Inflammatory macrophage (primary cell): ENCODE measurements at regions not wholly inside any gene's neighbourhood (a gene's known extent, or its start where the extent isn't known, plus 50 kb on each side); places are given as distances from the start of the nearest gene placed in this dataset.
"Not testable (repeated sequence)": the region's sequence is repeated elsewhere in the genome, so short reads cannot be mapped to it uniquely, and the experiment has no call there.

Source experiments
- DNase-seq, 2 donors: peaks; one replicate each; pipeline ENCODE4 v3.0.0-alpha.2; 2020 to 2022

GRCh38 chr20:40634891-40635290 lies 54.1 kb downstream of the MAFB start:
- DNase-seq = no peak

DNA sequence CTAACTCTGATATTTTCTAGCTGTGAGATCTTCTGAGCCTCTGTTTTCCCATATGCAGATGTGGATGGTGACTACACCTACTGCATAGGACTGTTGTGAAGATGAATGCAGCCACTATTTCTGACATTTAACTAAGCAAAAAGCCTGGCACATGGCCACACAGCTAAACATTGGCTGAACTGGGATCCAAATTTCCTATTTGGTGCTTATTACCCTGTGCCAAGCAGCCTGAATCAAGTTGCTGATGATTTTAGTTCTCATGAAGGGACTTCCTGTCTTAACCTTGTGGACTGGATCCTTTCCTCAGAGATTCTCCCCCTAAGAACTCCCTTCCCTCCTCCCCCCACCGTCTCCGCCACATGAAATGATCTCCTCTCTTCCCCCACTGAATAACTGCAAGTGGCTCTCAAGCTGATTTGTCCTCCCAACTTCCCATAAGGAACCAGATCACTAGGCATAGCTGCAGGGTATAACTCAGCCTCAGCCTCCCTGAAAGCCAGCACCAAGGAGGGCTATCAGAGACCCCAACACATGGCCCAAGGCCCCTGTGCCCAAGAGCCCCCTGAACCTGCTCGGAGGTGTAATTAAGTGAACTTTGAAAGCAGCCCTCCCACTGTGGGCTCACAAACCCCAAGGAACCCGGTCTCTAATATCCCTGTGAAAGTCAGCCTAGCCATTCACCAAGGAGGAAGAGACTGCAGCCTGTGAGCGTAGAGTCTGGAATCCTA lies 55.7 kb downstream of the MAFB start:
- no peak for DNase-seq

DNA sequence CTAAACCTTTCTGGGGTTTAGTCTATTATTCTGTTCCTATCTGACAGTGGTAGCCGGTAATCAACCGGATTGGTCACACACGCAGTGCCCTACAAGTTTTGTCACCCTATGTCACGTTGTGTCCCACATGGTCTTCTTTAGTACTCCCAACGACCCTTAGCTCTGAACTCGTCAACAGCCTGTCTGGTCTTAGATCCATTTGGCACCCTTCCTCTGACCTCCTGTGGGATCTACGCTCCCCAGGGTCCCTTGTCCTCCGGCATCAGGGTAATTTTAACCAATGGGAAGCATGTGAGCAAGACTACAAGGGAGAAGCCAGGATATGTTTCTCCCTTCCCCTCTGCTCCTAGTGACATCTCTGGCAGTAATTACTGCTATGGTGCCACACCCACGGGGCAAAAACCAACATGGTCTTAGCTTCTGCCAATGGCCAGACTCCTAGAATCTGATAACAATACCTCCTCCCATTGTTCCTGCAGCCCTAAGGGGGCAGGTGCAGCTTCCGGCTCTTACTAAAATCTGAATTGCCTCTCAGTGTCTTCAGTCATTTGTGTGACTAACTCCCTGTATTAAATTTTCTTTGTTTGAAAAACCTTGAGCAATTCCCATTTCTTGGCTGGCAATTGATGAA lies 56.6 kb downstream of the MAFB start:
- no peak for DNase-seq

- DNase-seq = no peak
These were observed 57.9 kb downstream of the MAFB start for GRCh38 chr20:40631119-40631631.

- DNase-seq = peak in 1 of 2 donors; percentile 19
These were observed 58.3 kb downstream of the MAFB start for GRCh38 chr20:40630713-40631112.

DNA sequence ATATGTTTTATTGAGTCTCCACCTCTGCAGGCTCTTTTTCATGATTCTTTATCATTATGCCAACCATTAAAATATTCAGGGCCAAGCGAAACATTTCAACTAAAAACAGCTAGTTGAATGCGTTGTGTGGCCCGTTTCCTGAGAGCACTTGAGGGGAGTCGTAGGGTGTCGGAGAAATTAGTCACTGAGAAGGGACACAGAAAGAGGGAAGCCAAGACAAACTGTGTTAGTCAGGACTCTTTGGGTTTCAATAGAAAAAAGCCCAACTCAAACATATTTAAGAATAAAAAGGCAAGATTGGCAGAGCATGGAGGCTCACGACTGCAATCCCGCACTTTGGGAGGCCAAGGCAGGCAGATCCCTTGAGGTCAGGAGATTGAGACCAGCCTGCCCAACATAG lies 58.9 kb downstream of the MAFB start:
- no peak for DNase-seq

- no peak for DNase-seq
These were observed 60.2 kb downstream of the MAFB start for GRCh38 chr20:40628877-40629276.

DNA sequence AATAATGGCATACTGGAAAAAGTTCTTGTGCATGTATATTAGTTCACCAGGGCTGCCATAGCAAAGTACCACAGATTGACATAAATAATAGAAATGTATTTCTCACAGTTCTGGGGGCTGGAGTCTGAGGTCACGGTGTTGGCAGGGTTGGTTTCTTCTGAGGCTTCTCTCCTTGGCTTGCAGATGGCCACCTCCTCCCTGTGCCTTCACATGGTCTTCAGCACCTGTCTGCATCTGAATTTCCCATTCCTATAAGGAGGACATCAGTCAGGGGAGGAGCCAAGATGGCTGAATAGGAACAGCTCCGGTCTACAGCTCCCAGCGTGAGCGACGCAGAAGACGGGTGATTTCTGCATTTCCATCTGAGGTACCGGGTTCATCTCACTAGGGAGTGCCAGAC lies 70.0 kb downstream of the MAFB start:
- not testable (repeated sequence) for DNase-seq

DNA sequence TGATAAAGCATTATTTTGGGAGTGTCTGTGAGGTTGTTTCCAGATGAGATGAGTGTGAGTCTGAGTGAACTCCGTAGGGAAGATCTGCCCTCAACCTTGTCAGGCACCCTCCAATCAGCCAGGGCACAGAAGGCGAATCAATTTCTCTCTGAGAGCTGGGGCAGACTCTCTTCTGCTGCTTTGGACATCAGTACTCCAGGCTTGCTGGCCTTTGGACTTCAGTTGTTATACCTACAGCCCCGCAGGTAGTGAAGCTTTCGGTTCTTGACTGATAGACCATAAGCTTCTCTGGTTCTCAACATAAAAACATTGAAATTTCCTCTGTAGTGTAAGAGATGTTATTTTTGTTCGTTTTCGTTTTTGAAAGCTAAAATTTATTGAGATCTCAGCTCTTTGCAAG lies 71.4 kb downstream of the MAFB start:
- no peak for DNase-seq

- DNase-seq = no peak
These were observed 76.2 kb downstream of the MAFB start for GRCh38 chr20:40612837-40613236.

DNA sequence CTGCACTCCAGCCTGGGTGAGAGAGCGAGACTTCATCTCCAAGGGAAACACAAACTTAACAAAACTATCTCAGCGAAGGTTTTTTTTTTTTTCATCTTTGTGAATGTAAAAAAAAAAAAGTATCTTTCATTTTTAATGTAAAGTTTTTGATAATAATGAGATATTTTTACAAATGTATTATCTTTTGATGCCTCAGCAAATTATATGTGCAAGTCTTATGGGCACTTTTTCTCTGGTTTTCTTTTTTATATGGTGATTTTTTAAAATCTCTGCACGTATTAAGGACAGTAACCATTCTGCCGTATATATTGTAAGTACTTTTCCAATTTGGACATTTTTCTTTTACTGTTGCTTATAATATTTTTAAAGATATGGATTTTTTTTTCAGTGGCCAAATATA lies 76.8 kb downstream of the MAFB start:
- DNase-seq = no peak

GRCh38 chr20:40610730-40611129 lies 78.3 kb downstream of the MAFB start:
- peak; percentile 53 to 75 for DNase-seq

DNA sequence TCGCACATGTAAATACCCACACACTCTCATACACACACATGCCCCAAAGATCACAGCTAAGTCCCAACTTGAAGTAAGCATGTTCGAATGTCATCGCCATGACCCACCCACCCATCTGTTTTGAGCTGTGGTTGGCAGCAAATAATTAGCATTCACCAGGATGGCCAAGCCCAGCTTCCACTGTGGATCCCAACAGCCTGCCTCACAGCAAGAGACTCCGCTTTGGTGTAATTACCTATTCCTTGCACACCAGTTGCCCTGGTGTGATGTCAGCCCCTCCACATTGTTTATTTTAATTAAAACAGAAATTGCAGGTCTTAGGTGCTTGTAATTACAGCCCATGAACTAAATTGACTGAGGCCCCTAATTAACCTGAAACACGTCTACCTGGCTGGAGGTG lies 81.1 kb downstream of the MAFB start:
- DNase-seq = no peak

GRCh38 chr20:40606660-40607059 lies 82.4 kb downstream of the MAFB start:
- no peak for DNase-seq

DNA sequence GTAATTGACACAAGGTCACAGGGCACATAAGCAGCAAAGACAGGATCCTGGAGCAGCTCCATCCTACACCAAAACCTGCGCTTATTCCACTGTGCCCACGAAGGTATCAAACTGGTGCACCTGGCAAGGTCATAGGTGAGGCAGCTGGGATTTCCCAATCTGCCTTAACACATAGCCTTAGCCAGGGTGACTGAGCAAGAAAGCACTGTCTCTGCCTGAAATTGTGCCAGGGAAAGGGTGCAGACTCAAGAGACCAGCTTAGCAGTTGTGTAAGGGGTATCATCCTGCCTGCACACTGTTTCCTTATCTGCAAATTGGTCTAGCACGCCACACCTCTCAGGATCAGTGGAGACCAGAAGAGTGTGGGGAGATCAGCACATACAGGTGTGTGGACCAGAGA lies 82.8 kb downstream of the MAFB start:
- no peak for DNase-seq

DNA sequence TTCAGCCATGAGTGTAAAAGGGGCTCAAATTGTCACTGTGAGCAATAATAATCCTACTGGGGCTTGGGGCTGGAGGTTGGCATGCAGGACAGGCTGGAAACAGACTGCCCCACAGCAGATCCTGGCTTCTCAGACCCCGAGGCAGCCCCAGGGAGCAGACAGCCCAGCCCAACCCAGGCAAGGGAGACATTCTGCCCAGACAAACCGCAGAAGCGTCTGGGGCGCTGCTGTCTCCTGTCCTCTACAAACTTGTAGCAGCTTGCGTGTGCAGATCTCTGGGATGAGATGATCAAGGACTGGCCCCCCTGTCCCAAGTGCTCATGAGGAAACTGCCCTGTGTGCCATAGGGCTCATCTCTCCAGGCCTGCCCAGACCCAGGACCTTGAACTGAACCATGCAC lies 84.6 kb downstream of the MAFB start:
- no peak for DNase-seq

GRCh38 chr20:40603057-40603651 lies 85.9 kb downstream of the MAFB start:
- no peak for DNase-seq

DNA sequence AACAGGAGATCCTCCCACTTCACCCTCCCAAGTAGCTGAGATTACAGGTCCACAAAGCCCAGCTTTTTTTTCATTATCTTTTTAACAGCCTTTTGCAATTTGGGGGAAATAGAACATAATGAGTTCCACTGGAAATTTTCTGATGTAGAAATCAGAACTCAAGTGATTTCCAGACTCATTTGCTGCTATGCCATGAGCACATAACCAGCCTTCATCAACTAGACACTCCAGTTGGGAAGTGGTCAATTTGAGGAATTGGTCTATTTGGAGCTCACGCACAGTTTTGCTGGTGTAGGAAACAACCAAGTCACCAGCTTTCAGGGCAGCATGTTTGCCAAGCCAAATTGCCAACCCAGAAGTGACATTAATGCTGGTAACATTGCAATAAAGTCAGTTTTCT lies 86.7 kb downstream of the MAFB start:
- DNase-seq = no peak

- DNase-seq = no peak
These were observed 88.4 kb downstream of the MAFB start for GRCh38 chr20:40600441-40601219.

GRCh38 chr20:40599987-40600386 lies 89.0 kb downstream of the MAFB start:
- DNase-seq = no peak

DNA sequence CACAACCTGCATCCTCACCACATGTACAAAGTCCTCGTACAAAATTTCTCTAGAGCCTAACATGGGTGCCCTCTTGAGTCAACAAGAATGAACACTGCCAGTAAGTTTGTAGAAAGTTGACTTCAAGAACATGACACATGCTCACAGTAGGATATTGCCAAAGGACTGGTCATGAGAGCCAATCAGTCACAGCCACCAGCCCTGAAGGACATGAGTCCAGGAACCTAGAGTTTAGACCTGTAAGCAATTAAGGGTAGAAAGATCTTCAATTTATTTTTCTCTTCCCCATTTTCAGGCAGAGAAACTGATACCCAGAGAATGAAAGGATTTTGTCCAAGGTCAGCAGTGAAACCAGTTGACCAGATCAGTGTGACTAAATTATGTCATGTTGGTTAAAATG lies 96.1 kb downstream of the MAFB start:
- DNase-seq = peak in 1 of 2 donors; percentile 18

DNA sequence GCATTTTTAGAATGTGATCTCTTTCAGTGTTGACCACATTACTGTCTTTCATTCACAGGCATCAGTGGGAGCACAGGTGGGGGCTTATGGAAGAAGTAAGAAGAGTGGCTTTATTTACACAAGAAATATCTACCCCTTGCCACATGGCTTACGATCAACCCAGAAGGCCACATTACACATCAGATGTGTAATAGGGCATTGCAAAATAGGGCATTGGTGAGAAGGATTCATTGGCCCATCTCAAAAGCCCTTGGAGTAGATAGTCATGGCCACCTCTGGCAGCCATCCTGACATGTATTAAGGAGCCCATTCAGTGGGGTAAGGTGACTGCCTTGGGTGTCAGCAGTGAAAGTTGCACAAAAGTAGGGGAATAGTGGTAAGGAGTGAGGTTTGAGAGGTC lies 97.5 kb downstream of the MAFB start:
- DNase-seq = peak in 1 of 2 donors; percentile 25

DNA sequence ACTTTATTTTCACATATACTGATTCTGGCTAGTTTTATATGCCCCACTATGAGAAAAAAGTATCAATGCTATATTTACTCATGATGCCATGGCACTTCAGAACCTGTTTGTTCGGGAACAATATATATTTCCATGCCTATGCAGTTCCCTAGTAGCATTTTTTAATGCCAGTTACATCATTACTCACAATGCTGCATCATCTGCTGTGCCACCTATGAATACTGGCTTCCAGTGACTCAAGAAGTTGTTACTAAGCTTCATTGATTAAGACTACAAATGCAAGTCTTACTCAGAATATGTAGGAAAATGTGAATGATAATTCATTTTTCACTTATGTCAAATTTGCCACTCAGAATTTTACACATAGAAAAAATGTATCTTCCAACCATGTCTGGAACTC lies 97.9 kb downstream of the MAFB start:
- no peak for DNase-seq
